Thoracic aorta (tissue), 2 donors: ENCODE measurements at regions not wholly inside any gene's neighbourhood (a gene's known extent, or its start where the extent isn't known, plus 50 kb on each side); places are given as distances from the start of the nearest gene placed in this dataset.

Experiments
- ATAC-seq: fragments of 150-250 bp; one replicate; pipeline ENCODE4 v1.8.0; 2017; ENCODE audit warnings: low read depth; ENCODE audit not compliant: insufficient number of reproducible peaks, low FRiP score
- DNase-seq: peaks from one replicate; pipeline ENCODE4 v3.0.0-alpha.2; 2020; ENCODE audit warnings: low spot score
- H3K27ac ChIP-seq, 2 donors: fragments of 200-600 bp; sonication (generic); 1 replicate in 1 of 2; 2 replicates in 1 of 2; pipeline ENCODE4 v1.5.1; 2016; ENCODE audit warnings: mild to moderate bottlenecking in 2 of 2, moderate library complexity in 2 of 2
- H3K27me3 ChIP-seq: fragments of 200-600 bp; sonication (generic); replicated peaks from 2 replicates; pipeline ENCODE4 v1.6.0; 2016; ENCODE audit warnings: mild to moderate bottlenecking; ENCODE audit not compliant: insufficient read depth
- H3K36me3 ChIP-seq: fragments of 200-600 bp; sonication (generic); one replicate; pipeline ENCODE4 v1.5.1; 2016
- H3K4me1 ChIP-seq, 2 donors: fragments of 200-600 bp; sonication (generic); 1 replicate in 1 of 2; 2 replicates in 1 of 2; pipeline versions ENCODE4 v1.5.1 to v1.6.0; 2016; ENCODE audit warnings: low read depth in 2 of 2, mild to moderate bottlenecking in 1 of 2; ENCODE audit not compliant: control insufficient read depth in 1 of 2
- H3K4me3 ChIP-seq: fragments of 200-600 bp; sonication (generic); 2 replicates; pipeline ENCODE4 v1.5.1; 2016; ENCODE audit warnings: mild to moderate bottlenecking
- H3K9me3 ChIP-seq: fragments of 200-600 bp; sonication (generic); 2 replicates; pipeline ENCODE4 v1.5.1; 2016
- TF ChIP-seq, protein P1 (sequence below): fragments of 200-600 bp; sonication (generic); IDR thresholded peaks from one replicate; pipeline ENCODE4 v1.5.1; 2019; ENCODE audit warnings: antibody characterized with exemption

DNA sequence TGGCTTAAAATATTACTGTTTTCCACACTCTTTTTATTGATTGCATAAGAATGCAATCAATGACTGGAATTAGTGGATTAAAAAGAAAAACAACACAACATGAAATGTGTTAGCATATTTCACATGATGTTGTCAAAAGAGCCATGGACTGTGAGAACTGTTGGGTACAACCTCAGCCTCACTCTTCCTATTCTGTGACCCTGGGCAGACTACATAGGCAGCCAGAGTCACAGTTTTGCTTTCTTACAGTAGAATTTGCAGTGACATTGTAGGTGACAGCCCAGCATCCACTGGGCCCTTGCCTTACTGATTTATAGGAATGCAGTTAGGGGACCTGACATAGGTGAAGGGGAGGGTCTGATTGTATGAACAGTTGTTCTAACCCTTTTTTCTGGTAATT lies 471.4 kb upstream of the SLC35B3 start:
- no peak overlapping the region for H3K4me3 ChIP-seq
- no peaks in the 10 kb centered on the region for H3K9me3 ChIP-seq
- DNase-seq (no peak), ATAC-seq (no peak)
- H3K27ac ChIP-seq = no peak overlapping the region
- H3K36me3 ChIP-seq = no peaks in the 10 kb centered on the region
- H3K4me1 ChIP-seq = no peaks in the 10 kb centered on the region
- no peaks in the 10 kb centered on the region for H3K27me3 ChIP-seq
- TF ChIP-seq, protein P1, sequence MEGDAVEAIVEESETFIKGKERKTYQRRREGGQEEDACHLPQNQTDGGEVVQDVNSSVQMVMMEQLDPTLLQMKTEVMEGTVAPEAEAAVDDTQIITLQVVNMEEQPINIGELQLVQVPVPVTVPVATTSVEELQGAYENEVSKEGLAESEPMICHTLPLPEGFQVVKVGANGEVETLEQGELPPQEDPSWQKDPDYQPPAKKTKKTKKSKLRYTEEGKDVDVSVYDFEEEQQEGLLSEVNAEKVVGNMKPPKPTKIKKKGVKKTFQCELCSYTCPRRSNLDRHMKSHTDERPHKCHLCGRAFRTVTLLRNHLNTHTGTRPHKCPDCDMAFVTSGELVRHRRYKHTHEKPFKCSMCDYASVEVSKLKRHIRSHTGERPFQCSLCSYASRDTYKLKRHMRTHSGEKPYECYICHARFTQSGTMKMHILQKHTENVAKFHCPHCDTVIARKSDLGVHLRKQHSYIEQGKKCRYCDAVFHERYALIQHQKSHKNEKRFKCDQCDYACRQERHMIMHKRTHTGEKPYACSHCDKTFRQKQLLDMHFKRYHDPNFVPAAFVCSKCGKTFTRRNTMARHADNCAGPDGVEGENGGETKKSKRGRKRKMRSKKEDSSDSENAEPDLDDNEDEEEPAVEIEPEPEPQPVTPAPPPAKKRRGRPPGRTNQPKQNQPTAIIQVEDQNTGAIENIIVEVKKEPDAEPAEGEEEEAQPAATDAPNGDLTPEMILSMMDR = no peak

DNA sequence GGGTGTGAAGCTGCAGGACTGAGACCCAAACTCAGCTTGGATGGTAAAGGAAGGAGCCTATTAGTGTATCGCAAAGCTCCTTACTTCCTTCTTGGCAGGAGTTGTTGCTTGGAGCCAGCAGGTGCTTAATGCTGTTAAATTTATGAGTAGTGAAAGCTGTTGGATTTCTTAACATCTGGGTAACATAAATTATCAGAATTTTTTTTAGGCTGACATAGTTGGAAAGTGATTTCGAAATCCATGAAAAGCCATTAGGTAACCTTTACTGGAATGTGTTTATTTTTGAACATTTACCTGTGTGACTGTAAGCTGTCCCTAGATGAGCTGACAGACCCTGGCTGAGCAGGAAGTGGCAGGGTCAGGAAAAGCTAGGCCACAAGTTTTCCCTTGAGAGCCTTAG lies 470.4 kb upstream of the SLC35B3 start:
- H3K27ac ChIP-seq = no peak overlapping the region
- H3K27me3 ChIP-seq = no peaks in the 10 kb centered on the region
- no peaks in the 10 kb centered on the region for H3K36me3 ChIP-seq
- H3K9me3 ChIP-seq = no peaks in the 10 kb centered on the region
- no peaks in the 10 kb centered on the region for H3K4me1 ChIP-seq
- ATAC-seq (no peak), DNase-seq (no peak)
- TF ChIP-seq, protein P1 = no peak
- no peak overlapping the region for H3K4me3 ChIP-seq

DNA sequence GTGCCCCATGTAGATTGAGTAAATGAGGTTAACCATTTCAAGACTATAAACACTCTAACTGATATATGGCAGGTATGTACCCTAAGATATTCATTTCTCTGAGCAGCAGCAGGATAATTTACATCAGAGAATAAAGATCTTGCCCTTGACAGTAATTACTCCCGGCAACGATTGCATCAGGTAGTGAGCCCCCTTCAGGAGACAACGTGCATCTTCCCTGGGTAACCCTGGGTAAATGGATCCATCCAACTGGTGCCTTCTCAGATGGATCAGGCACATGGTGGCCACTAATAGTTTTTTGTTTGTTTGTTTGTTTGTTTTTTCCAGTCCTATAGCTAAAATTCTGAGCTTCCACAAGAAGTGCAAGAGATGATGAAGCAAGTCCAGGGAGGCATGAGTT lies 469.4 kb upstream of the SLC35B3 start:
- DNase-seq (no peak), ATAC-seq (no peak)
- Histone ChIP-seq H3K27me3 (no peaks in the 10 kb centered on the region), H3K36me3 (no peaks in the 10 kb centered on the region), H3K4me3 (no peak overlapping the region), H3K9me3 (no peaks in the 10 kb centered on the region), H3K4me1 (no peaks in the 10 kb centered on the region), H3K27ac (no peak overlapping the region)
- TF ChIP-seq, protein P1 = no peak

DNA sequence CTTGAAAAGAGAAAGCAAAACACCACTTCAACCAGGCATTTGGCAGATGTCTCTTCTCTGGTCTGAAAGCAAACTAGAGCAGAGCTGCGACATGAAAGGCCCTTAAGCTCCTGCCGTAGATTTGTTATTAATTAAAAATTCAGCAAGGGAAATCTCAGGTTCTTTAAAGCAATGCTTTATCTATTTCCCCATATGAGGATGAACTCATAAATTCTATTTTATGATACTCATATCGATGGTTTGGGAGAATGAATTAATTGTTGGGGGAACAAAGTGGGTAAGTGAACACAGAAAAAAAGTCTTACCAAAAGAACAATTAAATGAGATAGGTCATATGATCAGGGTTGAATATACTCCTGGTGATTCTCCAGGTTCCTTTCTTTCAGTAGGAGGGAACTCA lies 464.7 kb upstream of the SLC35B3 start:
- DNase-seq = no peak
- no peak for ATAC-seq
- H3K27ac ChIP-seq = no peak overlapping the region
- no peaks in the 10 kb centered on the region for H3K36me3 ChIP-seq
- no peaks in the 10 kb centered on the region for H3K27me3 ChIP-seq
- no peaks in the 10 kb centered on the region for H3K9me3 ChIP-seq
- no peak overlapping the region for H3K4me3 ChIP-seq
- TF ChIP-seq, protein P1 = no peak
- H3K4me1 ChIP-seq = no peaks in the 10 kb centered on the region

DNA sequence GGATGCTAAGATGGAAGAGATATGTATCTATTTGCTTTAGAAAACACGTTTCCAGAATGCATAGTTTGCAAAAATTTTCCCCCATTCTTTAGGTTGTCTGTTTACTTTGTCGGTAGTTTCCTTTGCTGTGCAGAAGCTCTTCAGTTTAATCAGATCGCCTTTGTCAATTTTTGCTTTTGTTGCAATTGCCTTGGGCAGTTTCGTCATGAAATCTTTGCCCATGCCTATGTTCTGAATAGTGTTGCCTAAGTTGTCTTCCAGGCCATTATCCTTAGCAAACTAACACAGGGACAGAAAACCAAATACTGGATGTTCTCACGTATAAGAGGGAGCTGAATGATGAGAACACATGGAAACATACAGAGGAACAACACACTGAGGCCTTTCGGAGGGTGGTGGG lies 454.2 kb upstream of the SLC35B3 start:
- TF ChIP-seq, protein P1 = no peak
- Histone ChIP-seq H3K4me3 (no peak overlapping the region), H3K27me3 (no peaks in the 10 kb centered on the region), H3K4me1 (no peaks in the 10 kb centered on the region), H3K36me3 (no peaks in the 10 kb centered on the region), H3K9me3 (no peaks in the 10 kb centered on the region), H3K27ac (no peak overlapping the region)
- DNase-seq (no peak), ATAC-seq (no peak)
